ENCODE measurements at regions not wholly inside any gene's neighbourhood (a gene's known extent, or its start where the extent isn't known, plus 50 kb on each side); places are given as distances from the start of the nearest gene placed in this dataset.

DNA sequence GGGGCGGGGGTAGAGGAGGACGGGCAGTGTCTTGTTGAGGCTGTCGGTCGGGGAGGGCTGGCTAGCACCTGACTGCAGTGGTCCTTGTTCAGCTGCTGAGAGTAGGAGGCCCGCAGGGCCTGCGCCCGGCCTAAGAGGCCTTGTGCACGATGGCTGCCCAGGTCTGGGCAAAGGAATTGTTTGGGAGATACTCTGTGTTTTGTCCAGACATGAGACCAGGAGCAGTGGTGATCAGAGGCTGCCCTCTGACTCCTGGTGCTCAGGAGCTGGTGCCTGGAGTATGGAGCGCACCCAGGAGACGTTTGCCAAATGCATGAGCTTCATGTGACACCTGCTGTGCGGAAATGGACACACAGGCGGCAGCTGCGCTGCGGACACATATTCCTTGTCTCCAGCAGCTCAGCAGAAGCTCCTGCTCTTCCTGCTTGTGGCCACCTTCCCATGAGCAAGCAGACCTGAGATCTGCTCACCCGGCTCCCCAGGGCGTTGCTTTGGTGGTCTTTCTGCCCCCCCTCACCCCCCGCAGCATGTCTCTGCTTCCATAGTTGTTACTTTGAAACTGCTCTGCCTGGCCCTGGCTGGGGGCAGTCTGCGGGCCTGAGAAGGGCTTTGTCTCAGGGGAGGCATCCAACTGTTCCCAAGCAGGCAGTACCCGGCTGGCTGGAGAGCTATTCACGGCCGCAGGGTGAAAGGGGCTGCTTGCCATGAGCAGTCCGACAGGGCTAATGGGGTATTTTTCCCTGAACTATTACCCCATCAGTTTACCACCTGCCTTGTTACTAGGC is 163.9 kb downstream of the TEX29 start:
- H3K4me3 ChIP-seq (ENCODE audit: insufficient read depth, low read length, poor library complexity, severe bottlenecking) = no peak overlapping the region
- no peaks in the 10 kb centered on the region for H3K27me3 ChIP-seq (ENCODE audit: low read length)
- H3K79me2 ChIP-seq (ENCODE audit: insufficient read depth, low read length) = no peaks in the 10 kb centered on the region
- no peak overlapping the region for H3K9ac ChIP-seq (ENCODE audit: low read length)
- no peak overlapping the region for H2AFZ ChIP-seq (ENCODE audit: low read depth, low read length, severe bottlenecking)
- no peak overlapping the region for H3K4me2 ChIP-seq (ENCODE audit: low read depth, low read length, poor library complexity, severe bottlenecking)
- no peaks in the 10 kb centered on the region for H3K9me2 ChIP-seq (replicated peaks; ENCODE audit: insufficient read depth, low read length)
- H3K27ac ChIP-seq (ENCODE audit: low read depth, low read length) = no peak overlapping the region
- no peaks in the 10 kb centered on the region for H4K20me1 ChIP-seq (ENCODE audit: low read depth, low read length)
- H3K9me3 ChIP-seq (ENCODE audit: insufficient read depth, low read length) = no peaks in the 10 kb centered on the region
- H3K36me3 ChIP-seq (ENCODE audit: low read length) = no peaks in the 10 kb centered on the region
- no peak for TF ChIP-seq EZH2phosphoT487 (conservative IDR thresholded peaks at IDR 0.05; ENCODE audit: low read length)
- TF ChIP-seq, protein P1, sequence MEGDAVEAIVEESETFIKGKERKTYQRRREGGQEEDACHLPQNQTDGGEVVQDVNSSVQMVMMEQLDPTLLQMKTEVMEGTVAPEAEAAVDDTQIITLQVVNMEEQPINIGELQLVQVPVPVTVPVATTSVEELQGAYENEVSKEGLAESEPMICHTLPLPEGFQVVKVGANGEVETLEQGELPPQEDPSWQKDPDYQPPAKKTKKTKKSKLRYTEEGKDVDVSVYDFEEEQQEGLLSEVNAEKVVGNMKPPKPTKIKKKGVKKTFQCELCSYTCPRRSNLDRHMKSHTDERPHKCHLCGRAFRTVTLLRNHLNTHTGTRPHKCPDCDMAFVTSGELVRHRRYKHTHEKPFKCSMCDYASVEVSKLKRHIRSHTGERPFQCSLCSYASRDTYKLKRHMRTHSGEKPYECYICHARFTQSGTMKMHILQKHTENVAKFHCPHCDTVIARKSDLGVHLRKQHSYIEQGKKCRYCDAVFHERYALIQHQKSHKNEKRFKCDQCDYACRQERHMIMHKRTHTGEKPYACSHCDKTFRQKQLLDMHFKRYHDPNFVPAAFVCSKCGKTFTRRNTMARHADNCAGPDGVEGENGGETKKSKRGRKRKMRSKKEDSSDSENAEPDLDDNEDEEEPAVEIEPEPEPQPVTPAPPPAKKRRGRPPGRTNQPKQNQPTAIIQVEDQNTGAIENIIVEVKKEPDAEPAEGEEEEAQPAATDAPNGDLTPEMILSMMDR (IDR thresholded peaks at IDR 0.05; ENCODE audit: insufficient read depth, low read length, poor library complexity, severe bottlenecking) = no peak
- H3F3A ChIP-seq (ENCODE audit: insufficient read depth) = no peaks in the 10 kb centered on the region

DNA sequence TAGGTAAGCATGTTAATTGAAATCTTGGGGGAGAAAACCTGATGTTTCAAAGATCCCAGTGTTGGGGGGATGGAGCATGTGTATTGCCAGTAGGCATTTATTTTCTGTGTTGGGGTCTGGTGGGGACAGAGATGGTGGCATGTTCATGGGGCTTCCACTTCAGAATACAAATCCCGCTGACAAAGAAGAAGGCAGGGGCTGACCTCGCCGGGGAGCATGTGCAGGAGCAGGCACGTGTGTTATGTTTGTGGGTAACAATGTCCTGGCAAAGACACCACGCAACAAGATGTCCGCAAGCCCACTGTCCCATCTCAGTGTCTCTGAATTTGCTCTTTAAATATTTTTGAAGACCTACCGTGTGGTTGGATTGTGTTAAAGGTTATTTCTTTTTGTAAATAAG is 164.5 kb downstream of the TEX29 start:
- H3F3A ChIP-seq (ENCODE audit: insufficient read depth) = no peaks in the 10 kb centered on the region
- no peak overlapping the region for H3K4me2 ChIP-seq (ENCODE audit: low read depth, low read length, poor library complexity, severe bottlenecking)
- H2AFZ ChIP-seq (ENCODE audit: low read depth, low read length, severe bottlenecking) = no peak overlapping the region
- no peaks in the 10 kb centered on the region for H3K27me3 ChIP-seq (ENCODE audit: low read length)
- H3K36me3 ChIP-seq (ENCODE audit: low read length) = no peaks in the 10 kb centered on the region
- no peaks in the 10 kb centered on the region for H3K9me2 ChIP-seq (replicated peaks; ENCODE audit: insufficient read depth, low read length)
- TF ChIP-seq EZH2phosphoT487 (conservative IDR thresholded peaks at IDR 0.05; ENCODE audit: low read length) = no peak
- TF ChIP-seq, protein P1 (IDR thresholded peaks at IDR 0.05; ENCODE audit: insufficient read depth, low read length, poor library complexity, severe bottlenecking) = no peak
- no peak overlapping the region for H3K27ac ChIP-seq (ENCODE audit: low read depth, low read length)
- H3K9me3 ChIP-seq (ENCODE audit: insufficient read depth, low read length) = no peaks in the 10 kb centered on the region
- no peaks in the 10 kb centered on the region for H4K20me1 ChIP-seq (ENCODE audit: low read depth, low read length)
- no peaks in the 10 kb centered on the region for H3K79me2 ChIP-seq (ENCODE audit: insufficient read depth, low read length)
- H3K4me3 ChIP-seq (ENCODE audit: insufficient read depth, low read length, poor library complexity, severe bottlenecking) = no peak overlapping the region
- H3K9ac ChIP-seq (ENCODE audit: low read length) = no peak overlapping the region

DNA sequence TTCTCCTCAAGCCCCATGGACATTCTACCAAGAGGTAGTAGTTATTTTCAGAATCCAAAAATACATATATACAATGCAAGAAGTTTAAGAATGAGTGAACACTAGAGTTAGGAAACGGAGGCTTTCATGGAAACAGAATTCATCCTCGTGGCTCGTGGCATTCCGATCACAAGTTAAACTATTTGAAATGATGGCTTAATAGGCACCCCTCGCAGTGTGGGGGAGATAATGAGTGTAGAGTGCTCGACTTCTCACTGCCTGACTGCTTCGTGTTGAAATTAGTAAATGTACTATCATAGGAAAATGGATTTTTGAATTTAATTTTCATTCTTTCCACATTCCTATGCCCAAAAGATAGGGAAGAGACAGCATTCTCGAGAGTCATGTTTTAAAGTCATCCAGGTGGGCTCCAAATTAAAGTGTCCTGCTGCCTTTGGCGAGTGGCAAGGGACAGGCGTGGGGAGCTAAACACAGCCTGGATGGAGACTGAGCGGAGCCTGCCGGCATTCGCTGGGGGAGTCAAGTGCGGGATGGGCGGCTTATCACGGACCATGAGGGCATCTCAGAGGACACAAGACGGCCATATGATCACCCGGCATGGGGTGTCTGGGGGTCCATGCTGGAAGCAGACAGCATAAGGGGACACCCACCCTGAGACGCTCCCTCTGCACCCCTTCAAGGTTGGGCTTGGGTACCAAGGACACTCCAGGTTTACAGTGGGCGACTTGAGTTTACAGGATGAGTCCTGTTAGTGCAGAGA is 165.2 kb downstream of the TEX29 start:
- TF ChIP-seq EZH2phosphoT487 (conservative IDR thresholded peaks at IDR 0.05; ENCODE audit: low read length) = no peak
- TF ChIP-seq, protein P1 (IDR thresholded peaks at IDR 0.05; ENCODE audit: insufficient read depth, low read length, poor library complexity, severe bottlenecking) = no peak
- H3K9ac ChIP-seq (ENCODE audit: low read length) = no peak overlapping the region
- no peaks in the 10 kb centered on the region for H3K9me2 ChIP-seq (replicated peaks; ENCODE audit: insufficient read depth, low read length)
- H3K27me3 ChIP-seq (ENCODE audit: low read length) = no peaks in the 10 kb centered on the region
- H3K4me2 ChIP-seq (ENCODE audit: low read depth, low read length, poor library complexity, severe bottlenecking) = no peak overlapping the region
- no peaks in the 10 kb centered on the region for H3K36me3 ChIP-seq (ENCODE audit: low read length)
- H3F3A ChIP-seq (ENCODE audit: insufficient read depth) = no peaks in the 10 kb centered on the region
- H3K79me2 ChIP-seq (ENCODE audit: insufficient read depth, low read length) = no peaks in the 10 kb centered on the region
- H3K27ac ChIP-seq (ENCODE audit: low read depth, low read length) = no peak overlapping the region
- no peak overlapping the region for H2AFZ ChIP-seq (ENCODE audit: low read depth, low read length, severe bottlenecking)
- no peaks in the 10 kb centered on the region for H4K20me1 ChIP-seq (ENCODE audit: low read depth, low read length)
- no peaks in the 10 kb centered on the region for H3K9me3 ChIP-seq (ENCODE audit: insufficient read depth, low read length)
- no peak overlapping the region for H3K4me3 ChIP-seq (ENCODE audit: insufficient read depth, low read length, poor library complexity, severe bottlenecking)
